ENCODE measurements at regions not wholly inside any gene's neighbourhood (a gene's known extent, or its start where the extent isn't known, plus 50 kb on each side); places are given as distances from the start of the nearest gene placed in this dataset.

DNA sequence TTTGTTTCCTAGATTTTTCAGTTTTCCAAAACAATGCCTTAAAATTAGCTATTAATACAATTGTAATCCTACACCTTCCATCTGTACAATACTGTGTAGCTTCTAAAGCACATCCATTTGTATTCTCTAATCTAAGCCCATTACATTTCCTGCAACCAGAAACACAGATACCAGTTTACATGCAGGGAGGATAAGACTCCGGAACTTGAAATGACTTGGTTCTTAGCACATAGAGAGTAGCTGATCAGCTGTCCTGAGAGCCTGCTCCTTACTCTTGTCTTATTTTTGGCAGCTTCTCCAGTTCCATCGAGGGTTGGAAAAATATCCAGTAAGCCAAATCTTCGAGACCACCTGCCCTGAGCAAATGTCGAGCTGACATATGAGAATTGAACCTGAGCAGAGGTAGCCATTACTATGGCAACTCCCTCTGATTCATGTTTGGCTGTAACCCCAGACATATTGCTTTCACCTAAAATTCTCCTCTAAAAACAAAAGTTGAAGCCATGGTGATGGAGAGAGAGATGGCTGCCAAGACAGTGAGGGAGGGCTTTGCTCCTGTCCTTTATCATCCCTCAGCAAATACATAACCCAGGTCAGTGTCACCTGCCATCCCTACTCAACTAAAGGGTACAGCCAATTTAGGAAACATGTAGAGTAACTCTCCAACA is 542.8 kb downstream of the IRS1 start:
- intact Hi-C loops (cut with DNase I): no loop called here
- H3K27ac ChIP-seq: no peak overlapping the region
- no peaks in the 10 kb centered on the region for H3K36me3 ChIP-seq
- no peaks in the 10 kb centered on the region for H3K9me3 ChIP-seq
- no peak for DNase-seq (ENCODE audit: low spot score)
- H3K4me1 ChIP-seq (replicated peaks): no peaks in the 10 kb centered on the region
- WGBS: 66% methylated on average over 4 of the region's 4 CpGs
- H3K27me3 ChIP-seq (replicated peaks; ENCODE audit: insufficient read depth): no peaks in the 10 kb centered on the region
- no peak for TF ChIP-seq POLR2AphosphoS5 (IDR thresholded peaks at IDR 0.05)
- TF ChIP-seq POLR2A (IDR thresholded peaks at IDR 0.05): no peak
- TF ChIP-seq, protein P1, sequence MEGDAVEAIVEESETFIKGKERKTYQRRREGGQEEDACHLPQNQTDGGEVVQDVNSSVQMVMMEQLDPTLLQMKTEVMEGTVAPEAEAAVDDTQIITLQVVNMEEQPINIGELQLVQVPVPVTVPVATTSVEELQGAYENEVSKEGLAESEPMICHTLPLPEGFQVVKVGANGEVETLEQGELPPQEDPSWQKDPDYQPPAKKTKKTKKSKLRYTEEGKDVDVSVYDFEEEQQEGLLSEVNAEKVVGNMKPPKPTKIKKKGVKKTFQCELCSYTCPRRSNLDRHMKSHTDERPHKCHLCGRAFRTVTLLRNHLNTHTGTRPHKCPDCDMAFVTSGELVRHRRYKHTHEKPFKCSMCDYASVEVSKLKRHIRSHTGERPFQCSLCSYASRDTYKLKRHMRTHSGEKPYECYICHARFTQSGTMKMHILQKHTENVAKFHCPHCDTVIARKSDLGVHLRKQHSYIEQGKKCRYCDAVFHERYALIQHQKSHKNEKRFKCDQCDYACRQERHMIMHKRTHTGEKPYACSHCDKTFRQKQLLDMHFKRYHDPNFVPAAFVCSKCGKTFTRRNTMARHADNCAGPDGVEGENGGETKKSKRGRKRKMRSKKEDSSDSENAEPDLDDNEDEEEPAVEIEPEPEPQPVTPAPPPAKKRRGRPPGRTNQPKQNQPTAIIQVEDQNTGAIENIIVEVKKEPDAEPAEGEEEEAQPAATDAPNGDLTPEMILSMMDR (IDR thresholded peaks at IDR 0.05): no peak
- no peak overlapping the region for H3K4me3 ChIP-seq

DNA sequence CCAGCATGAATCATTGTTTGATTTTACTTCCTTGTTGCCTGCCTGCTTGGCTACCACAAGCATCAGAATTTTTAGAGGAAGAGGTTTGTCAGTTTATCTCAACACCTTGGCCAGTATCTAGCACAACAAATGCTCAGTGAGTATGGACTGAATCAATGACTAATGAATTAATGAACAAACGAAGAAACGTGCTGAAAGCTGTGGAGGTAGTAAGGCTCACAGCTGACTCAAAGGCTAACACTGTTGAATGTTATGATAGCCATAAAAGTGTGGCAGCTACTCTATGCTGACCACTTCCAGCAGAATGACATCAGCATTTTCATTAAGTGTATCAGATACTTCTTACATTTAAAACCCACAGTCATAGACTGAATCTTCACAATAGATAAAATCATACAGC is 543.4 kb downstream of the IRS1 start:
- Histone ChIP-seq H3K9me3 (no peaks in the 10 kb centered on the region), H3K4me3 (no peak overlapping the region), H3K27ac (no peak overlapping the region), H3K27me3 (replicated peaks; ENCODE audit: insufficient read depth) (no peaks in the 10 kb centered on the region), H3K4me1 (replicated peaks) (no peaks in the 10 kb centered on the region), H3K36me3 (no peaks in the 10 kb centered on the region)
- DNase-seq (ENCODE audit: low spot score): no peak
- intact Hi-C loops (cut with DNase I): no loop called here
- 43% methylated on average over 2 of the region's 2 CpGs for WGBS
- TF ChIP-seq, protein P1 (IDR thresholded peaks at IDR 0.05): no peak
- TF ChIP-seq POLR2AphosphoS5 (IDR thresholded peaks at IDR 0.05) (no peak), POLR2A (IDR thresholded peaks at IDR 0.05) (no peak)

DNA sequence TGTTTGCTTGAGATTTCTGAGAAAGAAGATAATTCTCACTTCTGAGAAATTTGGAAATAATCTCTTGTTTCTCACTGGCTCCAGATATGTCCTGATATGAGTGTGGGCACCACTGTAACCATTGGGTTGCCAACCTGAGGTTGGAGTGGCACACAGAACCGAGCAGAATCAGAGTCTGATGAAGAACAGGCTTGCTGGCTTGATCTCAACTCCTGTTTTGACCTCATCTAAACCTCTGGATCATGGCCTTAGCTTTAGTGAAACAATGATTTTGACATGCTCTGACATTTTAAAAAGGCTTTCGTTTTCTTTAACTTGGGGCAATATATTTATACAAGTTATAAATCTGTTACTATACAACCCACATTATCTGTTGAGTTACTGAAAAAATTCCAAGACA is 548.0 kb downstream of the IRS1 start:
- Histone ChIP-seq H3K27ac (no peak overlapping the region), H3K4me1 (replicated peaks) (no peaks in the 10 kb centered on the region), H3K27me3 (replicated peaks; ENCODE audit: insufficient read depth) (no peaks in the 10 kb centered on the region), H3K36me3 (no peaks in the 10 kb centered on the region), H3K4me3 (no peak overlapping the region), H3K9me3 (no peaks in the 10 kb centered on the region)
- TF ChIP-seq POLR2AphosphoS5 (IDR thresholded peaks at IDR 0.05) (no peak), POLR2A (IDR thresholded peaks at IDR 0.05) (no peak)
- TF ChIP-seq, protein P1 (IDR thresholded peaks at IDR 0.05): no peak
- intact Hi-C loops (cut with DNase I): no loop called here
- WGBS: 45% methylated on average over 2 of the region's 2 CpGs
- DNase-seq (ENCODE audit: low spot score): no peak

DNA sequence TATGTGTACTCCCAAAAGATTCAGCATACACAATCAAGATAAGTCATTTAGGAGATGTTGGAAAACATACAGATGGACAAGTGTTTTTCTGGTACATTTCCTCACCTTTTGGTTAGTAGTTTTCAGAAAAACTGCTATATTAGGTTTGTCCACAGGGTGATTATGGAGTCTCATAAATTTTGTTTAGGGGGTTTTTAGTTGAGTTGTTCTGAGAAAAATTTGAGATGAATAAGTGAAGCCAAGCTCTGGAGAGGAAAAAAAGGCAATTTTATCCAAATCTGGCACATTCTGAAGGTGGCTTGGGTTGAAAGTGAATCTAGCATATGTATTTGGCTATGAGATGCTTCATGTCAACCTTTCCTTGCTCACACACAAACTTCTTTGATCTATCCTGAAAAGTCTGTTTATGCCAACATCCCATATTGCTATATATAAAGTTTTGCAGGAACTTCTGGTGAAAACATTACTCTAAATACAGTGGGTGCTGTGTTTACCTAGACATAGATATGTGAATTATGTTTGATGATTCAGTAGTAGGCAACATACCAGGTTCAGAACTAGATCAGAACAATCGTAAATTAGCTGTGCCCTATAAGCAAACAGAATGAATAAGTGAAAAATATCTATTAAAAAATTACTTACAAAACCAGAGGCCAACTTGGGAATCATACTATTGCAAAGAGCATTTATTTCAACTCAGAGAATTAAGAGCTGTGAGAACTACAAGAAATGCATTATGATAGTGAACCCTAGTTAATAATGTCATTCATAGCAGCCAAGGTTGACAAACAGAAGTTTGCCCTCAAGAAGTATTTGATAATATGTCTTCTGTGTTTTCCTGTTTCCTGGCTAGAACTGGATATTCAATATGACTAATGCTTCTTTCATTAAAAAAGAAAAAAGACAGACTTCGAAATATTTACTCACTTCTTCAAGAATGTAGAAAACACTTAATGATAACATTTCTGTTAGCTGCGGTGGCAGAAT is 552.0 kb downstream of the IRS1 start:
- WGBS: 68% methylated on average over 3 of the region's 3 CpGs
- H3K9me3 ChIP-seq: no peaks in the 10 kb centered on the region
- no peaks in the 10 kb centered on the region for H3K36me3 ChIP-seq
- no peaks in the 10 kb centered on the region for H3K27me3 ChIP-seq (replicated peaks; ENCODE audit: insufficient read depth)
- H3K4me3 ChIP-seq: no peak overlapping the region
- DNase-seq (ENCODE audit: low spot score): no peak
- no peaks in the 10 kb centered on the region for H3K4me1 ChIP-seq (replicated peaks)
- intact Hi-C loops (cut with DNase I): no loop called here
- H3K27ac ChIP-seq: no peak overlapping the region
- no peak for TF ChIP-seq POLR2A (IDR thresholded peaks at IDR 0.05)
- TF ChIP-seq, protein P1 (IDR thresholded peaks at IDR 0.05): no peak
- TF ChIP-seq POLR2AphosphoS5 (IDR thresholded peaks at IDR 0.05): no peak
